B cell (primary cell): ENCODE measurements at regions not wholly inside any gene's neighbourhood (a gene's known extent, or its start where the extent isn't known, plus 50 kb on each side); places are given as distances from the start of the nearest gene placed in this dataset.

Experiments
- ATAC-seq: fragments of 200-7000 bp; cut with Tn5 transposase; one replicate; pipeline ENCODE4 v1.10.0; 2021; ENCODE audit warnings: low read depth, mild to moderate bottlenecking, moderate number of reproducible peaks, moderate library complexity
- CTCF ChIA-PET: fragments of 350-600 bp; sonication (Branson Sonifier 250); formaldehyde crosslinking; loops from one replicate; lab custom pipeline; 2021; ENCODE audit warnings: antibody characterized with exemption, inconsistent platforms; lab: Charles Lee
- POLR2A ChIA-PET: fragments of 350-600 bp; sonication (Branson Sonifier 250); formaldehyde crosslinking; loops from one replicate; lab custom pipeline; 2021; ENCODE audit warnings: antibody characterized with exemption; lab: Charles Lee
- DNase-seq: peaks from one replicate; pipeline ENCODE4 v3.0.0; 2013
- H2AFZ ChIP-seq: 2 replicates; pipeline ENCODE4 v1.6.1; 2012; ENCODE audit warnings: mild to moderate bottlenecking, low read depth, low read length; ENCODE audit not compliant: insufficient read depth, poor library complexity, severe bottlenecking
- H3K27ac ChIP-seq, 2 donors: 1 replicate in 1 of 2; 2 replicates in 1 of 2; pipeline ENCODE4 v1.5.1; 2012 to 2013; ENCODE audit warnings: low read length in 2 of 2, mild to moderate bottlenecking in 2 of 2, moderate library complexity in 1 of 2
- H3K27me3 ChIP-seq, 4 experiments: fragments of 200-600 bp in 1 of 4; sonication (generic) in 1 of 4; replicated peaks in 1 of 4; 1 replicate in 2 of 4; 2 replicates in 2 of 4; pipeline versions ENCODE4 v1.6.1 to v1.7.0; 2013 to 2016; ENCODE audit warnings: low read length in 3 of 4, mild to moderate bottlenecking in 2 of 4, mixed read lengths in 1 of 4, moderate library complexity in 1 of 4; ENCODE audit not compliant: insufficient read depth in 4 of 4, control insufficient read depth in 3 of 4; ENCODE audit errors: control extremely low read depth in 1 of 4
- H3K36me3 ChIP-seq, 2 experiments: replicated peaks in 1 of 2; 1 replicate in 1 of 2; 2 replicates in 1 of 2; pipeline versions ENCODE4 v1.6.1 to v1.7.1; 2013; ENCODE audit warnings: low read length in 1 of 2; ENCODE audit not compliant: insufficient read depth in 2 of 2, control insufficient read depth in 1 of 2; ENCODE audit errors: control extremely low read depth in 1 of 2, extremely low read depth in 1 of 2
- H3K4me1 ChIP-seq, 2 donors: fragments of 200-600 bp in 1 of 2; sonication (generic) in 1 of 2; 1 replicate in 1 of 2; 2 replicates in 1 of 2; pipeline versions ENCODE4 v1.5.1 to v1.6.1; 2013 to 2017; ENCODE audit warnings: low read length in 2 of 2; ENCODE audit not compliant: control insufficient read depth in 2 of 2, insufficient read depth in 2 of 2
- H3K4me2 ChIP-seq: replicated peaks from 2 replicates; pipeline ENCODE3; 2012; ENCODE audit warnings: mild to moderate bottlenecking, low read depth, low read length; ENCODE audit not compliant: poor library complexity, severe bottlenecking
- H3K4me3 ChIP-seq, 5 experiments: fragments of 200-600 bp in 1 of 5; sonication (generic) in 1 of 5; 1 replicate in 3 of 5; 2 replicates in 2 of 5; pipeline versions ENCODE4 v1.5.1 to v1.7.0; 2011 to 2016; ENCODE audit warnings: low read length in 4 of 5, mild to moderate bottlenecking in 4 of 5, low read depth in 2 of 5, control low read depth in 1 of 5, moderate library complexity in 1 of 5; ENCODE audit not compliant: insufficient read depth in 1 of 5; ENCODE audit errors: control extremely low read depth in 1 of 5, extremely low read depth in 1 of 5
- H3K79me2 ChIP-seq: fragments of 200-600 bp; sonication (generic); one replicate; pipeline ENCODE4 v1.6.0; 2016; ENCODE audit warnings: low read length; ENCODE audit not compliant: control insufficient read depth, insufficient read depth
- H3K9ac ChIP-seq: fragments of 200-600 bp; sonication (generic); 2 replicates; pipeline ENCODE4 v1.6.1; 2017; ENCODE audit warnings: mild to moderate bottlenecking, low read length, moderate library complexity
- H3K9me3 ChIP-seq, 3 donors: one replicate each; pipeline versions ENCODE4 v1.6.1 to v1.7.1; 2013; ENCODE audit warnings: low read length in 2 of 3; ENCODE audit not compliant: control insufficient read depth in 2 of 3, insufficient read depth in 1 of 3; ENCODE audit errors: control extremely low read depth in 1 of 3
- H4K20me1 ChIP-seq: 2 replicates; pipeline ENCODE4 v1.6.0; 2012; ENCODE audit warnings: mild to moderate bottlenecking, low read length; ENCODE audit not compliant: insufficient read depth, control insufficient read depth, poor library complexity, severe bottlenecking
- H3K27ac Mint-ChIP-seq: one replicate; pipeline ENCODE4 v1.8.0; 2021; ENCODE audit warnings: mixed read lengths
- H3K27me3 Mint-ChIP-seq: one replicate; pipeline ENCODE4 v1.8.0; 2021; ENCODE audit warnings: mixed read lengths
- H3K4me1 Mint-ChIP-seq: one replicate; pipeline ENCODE4 v1.8.0; 2021; ENCODE audit warnings: mixed read lengths
- H3K4me3 Mint-ChIP-seq: one replicate; pipeline ENCODE4 v1.8.0; 2021; ENCODE audit warnings: mixed read lengths
- H3K9me3 Mint-ChIP-seq: one replicate; pipeline ENCODE4 v1.8.0; 2022; ENCODE audit warnings: mixed read lengths; ENCODE audit not compliant: insufficient read depth
- CTCF ChIP-seq: fragments of 200-600 bp; IDR thresholded peaks from one replicate; pipeline ENCODE4 v1.8.0; 2022; ENCODE audit warnings: antibody characterized with exemption, mild to moderate bottlenecking
- EZH2 ChIP-seq: IDR thresholded peaks from 2 replicates; pipeline ENCODE4 v1.6.1; 2012; ENCODE audit warnings: borderline replicate concordance, low read depth, mild to moderate bottlenecking, moderate library complexity, low read length; ENCODE audit not compliant: insufficient read depth, poor library complexity, severe bottlenecking
- WGBS: methylation state at CpG from one replicate; pipeline ENCODE4 v1.1.5; 2013; ENCODE audit warnings: missing lambda C conversion rate; ENCODE audit not compliant: insufficient coverage; 5-methylcytosine and 5-hydroxymethylcytosine counted together
- intact Hi-C: fragments of 100-400 bp; cut with micrococcal nuclease; formaldehyde crosslinking; loops from one replicate; pipeline ENCODE4 v1.10.0; 2022

- peak overlapping the region; percentile 59 for H3K4me2 ChIP-seq
- intact Hi-C loops, result no loop called here
- no peaks in the 10 kb centered on the region for H3K79me2 ChIP-seq
- Mint-ChIP-seq H3K27me3 (peaks cover 6% of the 10 kb centered on the region), H3K27ac (peak overlapping the region; percentile 71), H3K4me1 (peaks cover 12% of the 10 kb centered on the region), H3K4me3 (peak overlapping the region; percentile 76), H3K9me3 (peaks cover 3% of the 10 kb centered on the region)
- H3K27me3 ChIP-seq, result peaks cover 0 to 3% (median 0%) of the 10 kb centered on the region in 4 experiments
- no peaks in the 10 kb centered on the region for H4K20me1 ChIP-seq
- ChIA-PET POLR2A (no interaction called here), CTCF (interaction anchor here (0.6 to 2.1 kb wide), 6 partner anchors 8 to 791 kb away, joined by 4 to 26 read pairs (median 8); partner anchors contain the start of gene RASL11A)
- peak overlapping the region; percentile 67 for H2AFZ ChIP-seq
- H3K9ac ChIP-seq, result peak overlapping the region; percentile 38
- peak overlapping the region in 1 of 2 donors; percentile 10 for H3K27ac ChIP-seq
- 100% methylated on average over 2 of the region's 3 CpGs for WGBS
- H3K4me1 ChIP-seq, result peaks cover 3 to 10% of the 10 kb centered on the region in 2 donors
- H3K36me3 ChIP-seq, result no peaks in the 10 kb centered on the region
- DNase-seq (no peak), ATAC-seq (no peak)
- peaks cover 0 to 11% (median 0%) of the 10 kb centered on the region in 3 donors for H3K9me3 ChIP-seq
- TF ChIP-seq EZH2 (no peak), CTCF (no peak)
- peak overlapping the region in 1 of 5 experiments; percentile 22 for H3K4me3 ChIP-seq
Observed at GRCh38 chr13:27353708-27354107, 70.7 kb upstream of the GTF3A start.

GRCh38 chr13:27354379-27354778, 70.0 kb upstream of the GTF3A start:
- H3K36me3 ChIP-seq, result no peaks in the 10 kb centered on the region
- no peaks in the 10 kb centered on the region for H4K20me1 ChIP-seq
- CTCF ChIA-PET, result interaction anchor here (1.2 to 2.8 kb wide), 3 partner anchors 15 to 369 kb away, joined by 4 to 21 read pairs (median 4); partner anchors contain the start of gene RASL11A
- peaks cover 3% of the 10 kb centered on the region for H3K9me3 Mint-ChIP-seq
- no peak overlapping the region for H3K4me2 ChIP-seq
- H3K9me3 ChIP-seq, result peaks cover 0 to 11% (median 0%) of the 10 kb centered on the region in 3 donors
- H3K79me2 ChIP-seq, result no peaks in the 10 kb centered on the region
- H2AFZ ChIP-seq, result no peak overlapping the region
- WGBS, result 100% methylated on average over 1 of the region's 3 CpGs
- H3K4me1 Mint-ChIP-seq, result peaks cover 17% of the 10 kb centered on the region
- DNase-seq (no peak), ATAC-seq (no peak)
- H3K4me3 ChIP-seq, result no peak overlapping the region
- POLR2A ChIA-PET, result no interaction called here
- H3K27me3 ChIP-seq, result peaks cover 0 to 3% (median 0%) of the 10 kb centered on the region in 4 experiments
- H3K27ac Mint-ChIP-seq, result no peak overlapping the region
- H3K27me3 Mint-ChIP-seq, result peaks cover 6% of the 10 kb centered on the region
- TF ChIP-seq CTCF (no peak), EZH2 (no peak)
- H3K9ac ChIP-seq, result no peak overlapping the region
- no peak overlapping the region for H3K4me3 Mint-ChIP-seq
- H3K27ac ChIP-seq, result no peak overlapping the region
- peaks cover 3 to 10% of the 10 kb centered on the region in 2 donors for H3K4me1 ChIP-seq
- intact Hi-C loops, result no loop called here
